Right atrium auricular region (tissue), 2 donors: ENCODE measurements at regions not wholly inside any gene's neighbourhood (a gene's known extent, or its start where the extent isn't known, plus 50 kb on each side); places are given as distances from the start of the nearest gene placed in this dataset.

ENCODE experiments used
- DNase-seq: peaks from one replicate; pipeline ENCODE4 v3.0.0-alpha.2; 2019; ENCODE audit warnings: low spot score
- H3K27ac ChIP-seq, 2 donors: fragments of 200-600 bp; sonication (generic); 1 replicate in 1 of 2; 2 replicates in 1 of 2; pipeline ENCODE4 v1.5.1; 2016 to 2019
- H3K27me3 ChIP-seq, 2 donors: fragments of 200-600 bp; sonication (generic); one replicate each; pipeline versions ENCODE4 v1.5.1 to v1.6.0; 2017 to 2019
- H3K36me3 ChIP-seq: fragments of 200-600 bp; sonication (generic); one replicate; pipeline ENCODE4 v1.5.1; 2016
- H3K4me1 ChIP-seq, 2 donors: fragments of 200-600 bp; sonication (generic); one replicate each; pipeline versions ENCODE4 v1.5.1 to v1.6.0; 2017 to 2019
- H3K4me3 ChIP-seq, 2 donors: fragments of 200-600 bp; sonication (generic); 1 replicate in 1 of 2; 2 replicates in 1 of 2; pipeline ENCODE4 v1.5.1; 2017 to 2019; ENCODE audit warnings: mild to moderate bottlenecking in 1 of 2, moderate library complexity in 1 of 2
- H3K9me3 ChIP-seq, 2 donors: fragments of 200-600 bp; sonication (generic); one replicate each; pipeline ENCODE4 v1.5.1; 2019
- TF ChIP-seq, protein P1 (sequence below), 2 donors: fragments of 200-600 bp; sonication (generic); IDR thresholded peaks; one replicate each; pipeline ENCODE4 v1.5.1; 2019; ENCODE audit warnings: antibody characterized with exemption in 2 of 2

- no peak overlapping the region for H3K27ac ChIP-seq
- no peaks in the 10 kb centered on the region for H3K4me1 ChIP-seq
- no peak for DNase-seq
- no peaks in the 10 kb centered on the region for H3K27me3 ChIP-seq
- no peak overlapping the region for H3K4me3 ChIP-seq
- H3K9me3 ChIP-seq: no peaks in the 10 kb centered on the region
- TF ChIP-seq, protein P1, sequence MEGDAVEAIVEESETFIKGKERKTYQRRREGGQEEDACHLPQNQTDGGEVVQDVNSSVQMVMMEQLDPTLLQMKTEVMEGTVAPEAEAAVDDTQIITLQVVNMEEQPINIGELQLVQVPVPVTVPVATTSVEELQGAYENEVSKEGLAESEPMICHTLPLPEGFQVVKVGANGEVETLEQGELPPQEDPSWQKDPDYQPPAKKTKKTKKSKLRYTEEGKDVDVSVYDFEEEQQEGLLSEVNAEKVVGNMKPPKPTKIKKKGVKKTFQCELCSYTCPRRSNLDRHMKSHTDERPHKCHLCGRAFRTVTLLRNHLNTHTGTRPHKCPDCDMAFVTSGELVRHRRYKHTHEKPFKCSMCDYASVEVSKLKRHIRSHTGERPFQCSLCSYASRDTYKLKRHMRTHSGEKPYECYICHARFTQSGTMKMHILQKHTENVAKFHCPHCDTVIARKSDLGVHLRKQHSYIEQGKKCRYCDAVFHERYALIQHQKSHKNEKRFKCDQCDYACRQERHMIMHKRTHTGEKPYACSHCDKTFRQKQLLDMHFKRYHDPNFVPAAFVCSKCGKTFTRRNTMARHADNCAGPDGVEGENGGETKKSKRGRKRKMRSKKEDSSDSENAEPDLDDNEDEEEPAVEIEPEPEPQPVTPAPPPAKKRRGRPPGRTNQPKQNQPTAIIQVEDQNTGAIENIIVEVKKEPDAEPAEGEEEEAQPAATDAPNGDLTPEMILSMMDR (IDR thresholded peaks at IDR 0.05): no peak
- H3K36me3 ChIP-seq: no peaks in the 10 kb centered on the region
Measured at GRCh38 chr3:34365231-34365630, 566.8 kb downstream of the PDCD6IP start.

DNA sequence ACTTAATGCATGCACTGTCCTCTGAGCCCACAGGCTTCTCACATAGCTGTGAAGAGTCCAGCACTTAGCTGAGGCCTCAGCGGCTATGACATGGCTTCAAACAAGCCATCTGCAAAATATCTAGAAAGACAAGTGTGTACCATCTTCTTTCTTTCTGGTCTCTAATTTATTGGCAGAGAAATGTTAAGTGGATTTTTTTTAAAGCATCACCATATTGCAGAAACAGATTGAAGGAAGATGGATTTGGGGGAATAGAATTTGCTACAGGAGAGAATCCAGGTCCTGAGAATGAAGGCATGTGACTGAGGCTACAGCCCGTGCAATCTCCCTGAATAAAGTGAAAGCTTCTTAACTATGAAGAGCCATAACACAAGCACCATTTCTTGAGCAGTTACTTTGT, 567.3 kb downstream of the PDCD6IP start:
- no peak overlapping the region for H3K27ac ChIP-seq
- no peaks in the 10 kb centered on the region for H3K36me3 ChIP-seq
- no peak overlapping the region for H3K4me3 ChIP-seq
- H3K9me3 ChIP-seq: no peaks in the 10 kb centered on the region
- TF ChIP-seq, protein P1 (IDR thresholded peaks at IDR 0.05): no peak
- no peaks in the 10 kb centered on the region for H3K4me1 ChIP-seq
- H3K27me3 ChIP-seq: no peaks in the 10 kb centered on the region
- DNase-seq: no peak

DNA sequence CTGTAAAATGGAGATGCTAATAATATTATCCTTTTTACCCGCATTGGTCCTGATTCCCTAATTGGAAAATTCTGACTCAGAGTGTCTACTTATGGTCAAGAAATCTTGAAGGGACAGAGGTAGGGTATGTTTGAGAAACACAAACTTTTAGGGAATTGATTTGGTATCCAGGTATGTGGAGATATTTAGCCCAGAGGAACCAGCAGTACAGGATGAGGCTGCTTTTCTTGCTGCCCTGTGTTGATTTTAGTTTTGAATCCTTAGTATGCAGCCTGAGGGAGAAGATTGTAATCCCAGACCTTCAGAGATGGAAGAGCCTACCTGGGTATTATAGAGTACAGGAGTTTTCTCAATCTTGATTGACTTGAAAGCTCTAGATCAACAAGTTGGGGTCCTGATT, 569.1 kb downstream of the PDCD6IP start:
- H3K4me1 ChIP-seq: no peaks in the 10 kb centered on the region
- H3K27me3 ChIP-seq: no peaks in the 10 kb centered on the region
- TF ChIP-seq, protein P1 (IDR thresholded peaks at IDR 0.05): no peak
- H3K36me3 ChIP-seq: no peaks in the 10 kb centered on the region
- H3K9me3 ChIP-seq: no peaks in the 10 kb centered on the region
- DNase-seq: no peak
- H3K27ac ChIP-seq: no peak overlapping the region
- no peak overlapping the region for H3K4me3 ChIP-seq

- no peaks in the 10 kb centered on the region for H3K4me1 ChIP-seq
- no peaks in the 10 kb centered on the region for H3K36me3 ChIP-seq
- H3K9me3 ChIP-seq: no peaks in the 10 kb centered on the region
- H3K27ac ChIP-seq: no peak overlapping the region
- TF ChIP-seq, protein P1 (IDR thresholded peaks at IDR 0.05): no peak
- H3K27me3 ChIP-seq: no peaks in the 10 kb centered on the region
- H3K4me3 ChIP-seq: no peak overlapping the region
- no peak for DNase-seq
Measured at GRCh38 chr3:34374521-34374920, 576.1 kb downstream of the PDCD6IP start.

GRCh38 chr3:34376691-34377090, 578.3 kb downstream of the PDCD6IP start:
- Histone ChIP-seq H3K4me3 (no peak overlapping the region), H3K9me3 (no peaks in the 10 kb centered on the region), H3K4me1 (no peaks in the 10 kb centered on the region), H3K27ac (no peak overlapping the region), H3K36me3 (no peaks in the 10 kb centered on the region), H3K27me3 (no peaks in the 10 kb centered on the region)
- no peak for DNase-seq
- TF ChIP-seq, protein P1 (IDR thresholded peaks at IDR 0.05): no peak

- H3K9me3 ChIP-seq: no peaks in the 10 kb centered on the region
- H3K27me3 ChIP-seq: no peaks in the 10 kb centered on the region
- DNase-seq: no peak
- H3K36me3 ChIP-seq: no peaks in the 10 kb centered on the region
- H3K4me3 ChIP-seq: no peak overlapping the region
- TF ChIP-seq, protein P1 (IDR thresholded peaks at IDR 0.05): no peak
- H3K27ac ChIP-seq: no peak overlapping the region
- H3K4me1 ChIP-seq: no peaks in the 10 kb centered on the region
Measured at GRCh38 chr3:34377961-34378360, 579.5 kb downstream of the PDCD6IP start.
